ENCODE measurements at regions not wholly inside any gene's neighbourhood (a gene's known extent, or its start where the extent isn't known, plus 50 kb on each side); places are given as distances from the start of the nearest gene placed in this dataset.

DNA sequence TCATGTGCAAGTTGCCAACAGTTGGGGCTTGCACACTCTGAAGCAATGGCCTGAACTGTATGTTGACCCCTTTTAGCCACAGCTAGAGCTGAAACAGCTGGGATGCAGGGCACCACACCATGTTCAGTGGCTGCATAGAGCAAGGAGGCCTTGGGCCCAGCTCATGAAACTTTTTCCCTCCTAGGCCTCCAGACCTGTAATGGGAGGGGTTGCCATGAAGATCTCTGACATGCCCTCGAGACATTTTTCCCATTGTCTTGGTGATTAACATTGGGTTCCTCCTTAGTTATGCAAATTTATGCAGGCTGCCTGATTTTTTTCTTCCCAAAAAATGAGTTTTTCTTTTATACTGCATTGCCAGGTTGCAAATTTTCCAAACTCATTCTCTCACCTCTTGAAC is 165.1 kb upstream of the PRR20A start:
- TF ChIP-seq, protein P1, sequence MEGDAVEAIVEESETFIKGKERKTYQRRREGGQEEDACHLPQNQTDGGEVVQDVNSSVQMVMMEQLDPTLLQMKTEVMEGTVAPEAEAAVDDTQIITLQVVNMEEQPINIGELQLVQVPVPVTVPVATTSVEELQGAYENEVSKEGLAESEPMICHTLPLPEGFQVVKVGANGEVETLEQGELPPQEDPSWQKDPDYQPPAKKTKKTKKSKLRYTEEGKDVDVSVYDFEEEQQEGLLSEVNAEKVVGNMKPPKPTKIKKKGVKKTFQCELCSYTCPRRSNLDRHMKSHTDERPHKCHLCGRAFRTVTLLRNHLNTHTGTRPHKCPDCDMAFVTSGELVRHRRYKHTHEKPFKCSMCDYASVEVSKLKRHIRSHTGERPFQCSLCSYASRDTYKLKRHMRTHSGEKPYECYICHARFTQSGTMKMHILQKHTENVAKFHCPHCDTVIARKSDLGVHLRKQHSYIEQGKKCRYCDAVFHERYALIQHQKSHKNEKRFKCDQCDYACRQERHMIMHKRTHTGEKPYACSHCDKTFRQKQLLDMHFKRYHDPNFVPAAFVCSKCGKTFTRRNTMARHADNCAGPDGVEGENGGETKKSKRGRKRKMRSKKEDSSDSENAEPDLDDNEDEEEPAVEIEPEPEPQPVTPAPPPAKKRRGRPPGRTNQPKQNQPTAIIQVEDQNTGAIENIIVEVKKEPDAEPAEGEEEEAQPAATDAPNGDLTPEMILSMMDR (IDR thresholded peaks at IDR 0.05): no peak
- no peak for TF ChIP-seq POLR2A (IDR thresholded peaks at IDR 0.05)

Data from heart left ventricle (tissue), 13 donors.